CD4-positive, alpha-beta T cell treated with Interleukin-6 at 100 ng/mL for 8 hours (primary cell): ENCODE measurements at regions not wholly inside any gene's neighbourhood (a gene's known extent, or its start where the extent isn't known, plus 50 kb on each side); places are given as distances from the start of the nearest gene placed in this dataset.

Experiments
- DNase-seq: peaks from one replicate; pipeline ENCODE4 v3.0.0-alpha.2; 2020; ENCODE audit warnings: mixed read lengths, low spot score

- no peak for DNase-seq
Observed at GRCh38 chr10:29962166-29962850, 97.1 kb downstream of the JCAD start.

DNA sequence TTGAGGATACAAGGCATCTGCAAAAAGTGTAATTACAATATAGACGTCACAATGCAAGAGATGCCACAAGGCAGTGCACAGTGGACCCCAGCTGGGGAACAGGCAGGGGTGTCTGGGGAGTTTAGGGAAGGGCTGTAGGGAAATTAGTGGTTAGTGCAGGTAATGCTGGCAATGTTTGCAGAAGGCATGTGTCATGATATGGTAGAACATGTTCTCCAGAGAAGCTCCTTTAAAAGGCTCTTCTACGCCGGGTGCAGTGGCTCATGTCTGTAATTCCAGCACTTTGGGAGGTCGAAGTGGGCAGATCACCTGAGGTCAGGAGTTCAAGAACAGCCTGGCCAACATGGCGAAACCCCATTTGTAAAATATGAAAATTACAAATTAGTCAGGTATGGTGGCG, 98.0 kb downstream of the JCAD start:
- no peak for DNase-seq

- DNase-seq = no peak
Observed at GRCh38 chr10:29960261-29960660, 99.1 kb downstream of the JCAD start.

DNA sequence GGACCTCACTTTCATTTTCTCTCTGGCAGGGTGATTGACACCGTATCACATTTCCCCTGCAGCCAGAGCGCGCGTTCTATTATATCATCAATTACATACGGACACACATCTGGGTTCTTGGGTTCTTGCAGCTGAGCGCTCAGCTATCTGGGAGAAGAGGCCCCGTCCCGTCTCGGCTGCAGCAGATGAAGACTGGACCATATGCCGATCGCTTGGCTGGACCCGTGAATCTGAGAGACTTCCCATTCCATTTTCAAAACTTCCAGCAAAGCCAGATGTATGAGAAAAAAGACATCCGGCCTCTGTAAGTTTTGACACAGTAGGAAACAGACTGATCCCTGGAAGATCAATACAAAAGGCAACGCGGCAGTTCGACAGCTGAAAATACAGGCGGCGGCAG, 99.8 kb downstream of the JCAD start:
- no peak for DNase-seq

DNA sequence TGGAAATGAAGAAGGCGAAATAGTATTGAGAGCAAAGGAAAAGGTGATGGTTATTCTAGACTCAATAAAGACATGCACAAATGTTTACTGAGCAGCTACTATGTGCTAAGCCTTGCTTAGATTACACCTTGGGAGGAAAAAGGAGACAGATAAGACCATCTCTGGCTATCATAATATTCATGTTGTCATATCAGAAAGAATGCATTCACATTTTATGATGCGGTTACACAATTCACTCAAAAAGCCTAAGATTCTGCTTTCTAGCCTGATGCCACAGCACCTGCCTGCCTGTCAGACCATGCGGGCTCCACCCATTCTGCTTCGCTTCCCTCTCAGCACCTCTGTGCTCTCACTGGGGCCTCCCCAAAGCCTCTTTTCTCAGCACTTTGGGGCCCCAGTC, 100.9 kb downstream of the JCAD start:
- DNase-seq = no peak

DNA sequence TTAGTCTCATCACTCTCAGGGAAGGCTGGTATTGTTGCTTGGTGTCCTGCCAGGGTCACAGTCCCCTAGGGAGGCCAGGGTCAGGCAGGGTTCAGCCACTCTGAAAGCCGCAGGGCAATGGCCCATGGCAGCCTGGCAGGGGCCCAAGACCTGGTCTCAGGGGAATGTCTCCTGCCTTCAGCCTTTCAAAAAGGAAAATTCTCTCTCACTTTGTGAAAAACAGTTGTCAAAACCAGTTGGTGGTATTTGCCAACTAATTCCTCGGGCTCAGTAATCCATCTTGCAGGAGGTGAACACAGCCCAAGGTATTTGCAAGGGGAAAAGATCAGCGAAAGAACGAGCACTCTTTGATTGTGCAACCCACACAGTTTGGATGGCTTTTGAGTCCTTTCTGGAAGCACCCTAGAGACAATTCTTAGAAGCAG, 101.5 kb downstream of the JCAD start:
- no peak for DNase-seq

- DNase-seq = no peak
Observed at GRCh38 chr10:29957236-29957635, 102.2 kb downstream of the JCAD start.

- DNase-seq = no peak
Observed at GRCh38 chr10:29956335-29956924, 103.0 kb downstream of the JCAD start.

DNA sequence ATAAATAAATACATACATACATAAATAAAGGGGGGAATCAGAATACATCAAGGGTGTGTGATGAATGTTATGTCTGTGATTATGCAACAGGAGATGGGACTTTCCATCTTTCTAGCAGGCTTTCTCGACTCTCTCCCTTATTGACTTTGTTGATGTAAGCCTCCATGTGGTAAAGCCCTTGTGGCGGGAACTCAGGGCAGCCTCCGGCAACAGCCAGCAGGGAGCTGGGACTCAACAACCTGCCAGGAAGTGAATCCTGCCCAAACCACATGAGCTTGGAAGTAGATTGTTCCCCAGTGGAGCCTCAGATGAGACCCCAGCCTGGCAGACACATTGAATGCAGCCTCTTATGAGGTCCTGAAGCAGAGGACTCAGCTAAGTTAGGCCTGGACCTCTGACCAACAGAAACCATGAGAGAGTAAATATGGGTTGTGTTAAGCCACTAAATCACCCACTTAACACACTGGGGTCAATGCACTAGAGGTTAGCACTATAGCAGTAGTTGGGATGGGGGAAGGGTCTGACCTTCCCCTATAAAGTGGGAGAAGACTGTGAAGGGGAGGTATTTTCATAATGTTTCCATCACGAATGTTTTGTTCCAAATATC, 104.0 kb downstream of the JCAD start:
- no peak for DNase-seq

DNA sequence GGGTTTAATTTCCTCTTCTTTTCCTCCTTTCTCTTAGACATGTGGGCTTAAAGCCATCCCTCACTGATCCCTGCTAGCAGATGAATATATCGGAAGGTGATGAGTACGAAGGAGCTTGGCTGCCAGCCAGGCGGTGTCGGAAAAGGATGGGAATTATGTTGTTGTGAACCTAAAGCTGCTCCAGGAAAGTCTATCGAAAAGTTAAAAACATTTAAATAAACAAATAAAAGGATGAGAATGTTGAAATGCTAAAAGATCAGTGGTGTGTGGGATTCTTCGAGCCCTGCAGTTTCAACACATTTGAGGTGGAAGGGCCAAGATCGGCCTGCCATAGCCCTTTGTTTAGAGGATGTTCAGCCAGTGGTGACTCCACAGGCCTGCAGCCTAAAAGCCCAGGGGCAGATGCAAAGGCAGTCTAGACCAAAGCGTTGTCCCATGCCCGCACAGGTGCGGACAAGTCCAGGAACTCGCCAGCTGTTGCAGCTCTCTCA, 107.9 kb downstream of the JCAD start:
- no peak for DNase-seq

GRCh38 chr10:29950391-29950790, 109.0 kb downstream of the JCAD start:
- no peak for DNase-seq

DNA sequence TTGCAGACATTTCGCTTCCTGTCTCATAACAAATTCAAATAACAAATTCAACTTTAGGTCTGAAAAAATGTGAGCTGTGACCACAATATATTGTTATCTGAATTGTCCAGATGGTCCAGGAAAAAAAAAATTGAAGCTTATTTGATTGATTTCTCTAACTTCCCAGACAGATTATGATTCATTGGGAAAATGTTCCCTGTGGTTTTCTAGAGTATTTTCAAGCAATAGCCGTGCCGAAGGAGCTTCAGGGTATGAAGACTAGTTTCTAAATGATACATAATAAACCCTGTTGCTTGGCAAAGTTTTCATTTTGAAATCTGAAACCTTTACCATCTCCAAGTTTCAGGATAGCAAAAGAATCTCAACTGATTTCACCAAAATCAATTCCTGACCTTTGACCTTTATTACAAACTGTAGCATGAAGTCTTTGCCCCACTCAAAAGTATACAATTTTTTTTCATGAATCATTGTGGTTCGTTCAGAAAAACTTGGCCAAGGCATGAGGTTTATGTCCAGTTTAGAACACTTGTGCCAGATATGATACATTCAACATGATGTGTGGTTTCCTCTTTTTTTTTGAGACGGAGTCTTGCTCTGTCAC, 109.9 kb downstream of the JCAD start:
- DNase-seq = no peak

GRCh38 chr10:29948881-29949355, 110.5 kb downstream of the JCAD start:
- no peak for DNase-seq

- no peak for DNase-seq
Observed at GRCh38 chr10:29947701-29948060, 111.7 kb downstream of the JCAD start.

DNA sequence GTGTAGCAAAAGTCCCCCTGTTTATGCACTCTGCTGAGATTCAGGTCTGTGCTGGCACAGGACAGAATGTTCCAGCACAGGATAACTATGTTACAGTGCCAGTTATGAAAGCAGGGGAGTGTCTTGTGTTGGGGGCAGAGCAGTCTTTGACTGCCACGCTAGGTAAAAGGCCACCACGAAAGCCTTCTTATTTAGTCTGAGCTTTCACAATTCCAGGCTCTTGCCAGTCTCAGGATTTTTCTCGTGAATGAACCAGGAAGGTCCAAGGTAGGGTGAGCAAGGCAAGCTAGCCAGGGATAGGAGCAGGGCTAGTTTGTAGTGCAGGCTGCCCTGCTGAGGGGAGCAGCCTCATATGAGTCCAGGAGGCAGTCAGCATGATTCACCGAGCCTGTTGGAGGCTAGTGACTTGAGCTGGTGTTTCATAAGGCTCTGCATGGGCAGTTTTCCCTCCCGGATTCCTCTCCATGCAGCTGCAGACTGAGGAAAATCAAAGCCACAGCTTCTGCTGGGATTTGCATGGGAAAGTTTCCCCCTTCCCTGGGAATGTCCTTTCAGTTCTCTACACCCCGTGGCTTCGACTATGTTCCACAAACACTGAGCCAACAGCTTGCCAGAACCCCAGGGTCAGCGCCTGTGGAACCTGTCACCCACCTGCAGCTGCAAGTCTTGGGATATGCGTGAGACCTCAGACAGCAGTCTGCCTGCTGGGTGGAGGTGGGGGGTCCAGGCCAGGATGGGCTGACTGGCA, 112.3 kb downstream of the JCAD start:
- DNase-seq = no peak

GRCh38 chr10:29946614-29946952, 112.8 kb downstream of the JCAD start:
- no peak for DNase-seq

GRCh38 chr10:29941476-29941875, 117.9 kb downstream of the JCAD start:
- DNase-seq = no peak

GRCh38 chr10:29932991-29933390, 126.4 kb downstream of the JCAD start:
- no peak for DNase-seq

- DNase-seq = no peak
Observed at GRCh38 chr10:29931833-29932232, 127.6 kb downstream of the JCAD start.

DNA sequence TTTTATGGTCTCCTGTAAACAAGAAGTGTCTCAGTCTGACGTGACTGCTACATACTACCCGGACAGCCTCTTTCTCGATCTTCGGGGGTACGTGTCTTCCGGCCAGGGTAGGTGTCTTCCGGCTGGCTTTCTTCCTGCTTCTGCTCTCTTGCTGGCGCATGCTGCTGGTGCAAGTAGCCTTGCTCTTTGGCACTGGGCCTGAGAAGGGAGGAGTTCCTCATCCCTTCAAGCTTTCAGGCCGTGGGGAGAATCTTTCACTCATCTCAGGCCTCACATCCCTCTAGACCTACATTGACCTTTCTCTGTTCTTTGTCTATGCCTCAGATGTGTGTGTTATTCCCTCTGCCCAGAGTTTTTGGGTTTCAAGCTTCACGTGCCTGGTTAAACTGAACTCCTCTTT, 130.4 kb downstream of the JCAD start:
- no peak for DNase-seq

DNA sequence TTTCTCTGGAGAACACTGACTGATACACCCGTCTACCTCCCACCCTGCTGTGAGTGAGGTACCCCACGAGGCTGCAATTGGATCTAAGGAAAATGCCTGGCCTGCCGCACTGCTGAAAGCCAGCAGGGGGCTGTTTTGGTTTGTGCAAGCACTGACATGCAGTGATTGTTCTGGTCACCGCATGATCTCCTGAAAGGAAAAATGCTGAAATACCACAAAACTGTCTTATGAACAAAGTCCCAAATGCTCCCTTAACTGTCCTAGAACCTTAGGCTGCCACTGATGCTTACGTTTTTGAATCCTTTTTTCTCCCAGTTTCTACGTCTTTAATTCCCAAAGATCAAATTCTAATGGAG, 132.7 kb downstream of the JCAD start:
- DNase-seq = no peak
